NCI-H2081 (cell line): ENCODE measurements at regions not wholly inside any gene's neighbourhood (a gene's known extent, or its start where the extent isn't known, plus 50 kb on each side); places are given as distances from the start of the nearest gene placed in this dataset.

Experiments used
- DNase-seq, 2 experiments: peaks; one replicate each; lab custom pipeline; 2025; lab: John Stamatoyannopoulos, UW

DNA sequence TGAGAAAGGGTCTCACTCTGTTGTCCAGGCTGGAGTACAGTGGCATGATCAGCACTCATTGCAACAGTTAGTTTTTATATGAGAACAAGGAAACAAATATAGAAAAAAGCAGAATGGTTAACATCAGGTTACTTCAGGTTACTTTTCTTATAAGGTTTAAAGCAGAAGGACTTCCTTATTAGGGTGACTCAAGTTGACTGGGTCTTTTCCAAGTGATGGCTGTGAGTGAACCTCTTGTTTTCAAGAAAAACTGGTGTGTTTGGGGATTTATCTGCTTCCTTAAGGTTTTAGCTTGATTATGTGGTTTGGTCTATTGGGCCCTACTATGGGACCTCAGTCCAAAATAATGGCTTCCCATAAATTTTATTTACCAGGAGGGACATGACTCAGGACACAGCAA, 99.2 kb downstream of the ARRDC3 start:
- DNase-seq, result no peak

DNA sequence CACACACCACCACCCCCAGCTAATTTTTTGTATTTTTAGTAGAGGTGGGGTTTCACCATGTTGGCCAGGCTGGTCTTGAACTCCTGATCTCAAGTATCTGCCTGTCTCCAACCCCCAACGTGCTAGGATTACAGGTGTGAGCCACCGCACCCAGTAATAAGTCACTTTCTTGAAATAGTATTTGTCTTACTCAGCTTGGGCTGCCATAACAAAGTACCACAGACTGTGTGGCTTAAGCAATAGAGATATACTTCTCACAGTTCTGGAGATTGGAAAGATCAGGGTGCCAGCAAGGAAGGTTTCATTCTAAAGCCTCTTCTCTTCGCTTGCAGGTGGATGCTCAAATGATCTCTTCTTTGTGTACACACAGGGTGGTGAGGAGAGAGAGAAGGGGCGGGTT, 99.8 kb downstream of the ARRDC3 start:
- DNase-seq, result no peak

DNA sequence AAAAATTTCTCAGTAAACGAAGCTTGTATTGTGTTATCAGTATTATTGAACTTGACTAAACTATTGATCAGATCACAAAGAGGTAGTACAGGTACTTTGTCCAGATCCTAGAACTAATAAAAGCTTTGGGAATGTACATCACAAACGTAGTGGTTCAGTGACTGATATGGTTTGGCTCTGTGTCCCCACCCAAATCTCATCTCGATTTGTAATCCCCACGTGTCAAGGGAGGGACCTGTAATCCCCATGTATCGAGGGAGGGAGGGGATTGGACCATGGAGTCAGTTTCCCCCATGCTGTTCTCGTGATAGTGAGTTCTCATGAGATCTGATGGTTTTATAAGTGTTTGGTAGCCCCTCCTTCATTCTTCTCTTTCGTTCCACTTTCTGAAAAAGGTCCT, 100.9 kb downstream of the ARRDC3 start:
- DNase-seq, result no peak

DNA sequence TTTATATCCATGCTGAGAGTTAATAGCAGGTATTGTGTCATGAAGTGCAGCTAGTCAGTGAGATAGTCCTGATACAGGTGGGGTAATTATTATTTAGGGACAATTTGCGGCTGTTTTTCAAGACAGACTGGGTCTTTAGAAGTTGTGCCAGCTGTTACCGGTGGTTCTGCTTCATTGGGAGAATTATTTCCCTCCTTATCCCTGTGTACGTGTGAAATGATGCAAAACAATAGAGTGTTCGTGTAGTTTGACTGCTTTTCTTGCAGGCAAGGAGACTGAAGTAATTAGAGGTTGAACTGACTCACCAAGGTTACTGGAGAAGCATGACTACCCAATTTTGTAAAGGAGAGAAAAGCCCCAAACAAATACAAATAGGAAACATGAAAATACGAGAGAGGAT, 101.7 kb downstream of the ARRDC3 start:
- peak in 1 of 2 experiments; percentile 42 for DNase-seq

DNA sequence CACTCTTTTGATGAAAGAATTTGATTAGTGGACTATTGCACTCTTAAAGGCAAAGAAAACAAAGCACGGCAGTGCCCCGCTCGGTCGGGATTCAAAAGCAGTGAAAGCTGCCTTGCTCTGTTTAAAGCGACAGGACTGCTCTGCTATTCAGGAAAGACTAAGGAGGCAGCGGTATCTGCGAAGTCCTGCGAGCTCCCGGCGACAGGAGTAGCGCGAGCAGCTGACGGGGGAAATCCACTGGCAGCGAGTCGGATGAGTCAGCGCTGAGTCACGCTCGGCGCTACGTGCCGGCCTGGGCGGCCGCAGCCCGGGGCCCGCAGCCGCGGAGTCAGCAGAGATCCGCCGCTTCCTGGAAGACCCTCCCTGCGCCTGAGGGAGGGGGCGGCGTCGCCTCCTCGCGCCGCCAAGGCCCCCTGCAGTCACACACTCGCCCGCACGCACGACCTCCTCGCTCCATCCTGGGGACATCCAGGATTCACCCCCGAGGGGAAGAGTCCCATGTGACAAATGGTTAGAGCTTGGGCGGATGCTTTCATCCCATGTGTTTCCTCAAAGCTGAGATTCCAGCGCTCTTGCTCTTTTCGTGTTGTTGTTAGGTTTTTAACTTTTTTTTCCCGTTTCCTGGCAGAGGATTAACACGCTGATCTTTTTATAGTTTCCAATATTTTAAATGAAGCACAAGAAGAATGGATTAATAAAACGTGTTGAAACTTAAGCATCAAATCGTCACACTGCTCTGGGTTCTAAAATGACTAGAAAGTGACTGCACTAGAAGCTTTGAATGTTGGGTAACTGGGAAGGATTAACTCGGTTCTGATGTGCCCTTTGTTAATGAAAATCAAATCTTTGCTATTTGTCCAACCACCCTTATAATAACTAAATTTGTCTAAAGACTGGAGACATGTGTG, 102.5 kb downstream of the ARRDC3 start:
- peak; percentile 68 to 81 for DNase-seq

DNA sequence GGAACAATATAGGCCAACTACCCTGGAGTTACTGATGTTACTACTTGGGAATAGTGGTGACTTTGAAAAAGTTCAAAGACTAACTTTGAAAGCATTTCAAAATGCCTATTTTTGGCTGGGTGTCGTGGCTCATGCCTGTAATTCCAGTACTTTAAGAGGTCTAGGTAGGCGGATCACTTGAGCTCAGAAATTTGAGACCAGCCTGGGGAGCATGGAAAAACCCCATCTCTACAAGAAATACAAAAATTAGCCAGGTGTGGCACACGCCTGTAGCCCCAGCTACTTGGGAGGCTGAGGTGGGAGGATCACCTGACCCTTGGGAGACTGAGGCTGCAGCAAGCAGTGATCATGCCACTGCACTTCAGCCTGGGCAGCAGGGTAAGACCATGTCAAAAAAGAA, 105.3 kb downstream of the ARRDC3 start:
- DNase-seq, result no peak

DNA sequence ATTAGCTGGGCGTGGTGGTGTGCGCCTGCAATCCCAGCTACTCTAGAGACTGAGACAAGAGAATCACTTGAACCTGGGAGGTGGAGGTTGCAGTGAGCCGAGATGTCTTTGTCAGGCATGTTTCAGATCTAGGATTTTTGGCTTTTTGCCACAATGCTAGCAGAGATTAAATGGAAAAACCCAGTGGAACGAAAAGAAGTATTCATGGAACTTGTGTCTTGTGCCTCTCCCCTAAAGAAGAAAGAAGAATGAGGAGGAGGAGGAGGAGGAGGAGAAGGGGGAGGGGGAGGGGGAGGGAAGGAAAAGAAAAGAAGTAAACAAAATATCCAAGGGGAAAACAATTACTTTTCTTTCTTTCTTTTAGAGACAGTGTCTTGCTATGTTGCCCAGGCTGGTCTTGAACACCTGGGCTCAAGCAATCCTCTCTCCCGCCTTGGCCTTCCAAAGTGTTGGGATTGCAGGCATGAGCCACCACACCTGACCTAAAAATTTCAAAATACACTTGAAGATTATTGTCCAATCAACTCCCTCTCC, 106.0 kb downstream of the ARRDC3 start:
- no peak for DNase-seq

DNA sequence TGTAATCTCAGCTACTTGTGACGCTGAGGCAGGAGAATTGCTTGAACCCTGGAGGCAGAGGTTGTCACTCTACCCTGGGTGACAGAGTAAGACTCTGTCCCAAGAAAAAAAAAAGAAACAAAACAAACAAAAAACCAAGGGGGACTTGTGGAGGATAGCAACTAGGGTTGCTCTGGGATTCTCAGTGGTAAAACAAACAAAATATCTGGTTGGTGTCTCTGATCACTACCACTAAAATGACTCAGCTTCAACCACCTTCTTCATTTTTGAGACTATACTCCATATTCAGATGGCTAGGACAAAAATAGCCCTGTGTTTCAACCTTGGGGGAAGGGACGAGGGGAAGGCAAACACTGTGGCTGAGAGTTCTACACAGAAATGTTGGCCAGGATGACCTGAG, 110.3 kb downstream of the ARRDC3 start:
- DNase-seq, result no peak

DNA sequence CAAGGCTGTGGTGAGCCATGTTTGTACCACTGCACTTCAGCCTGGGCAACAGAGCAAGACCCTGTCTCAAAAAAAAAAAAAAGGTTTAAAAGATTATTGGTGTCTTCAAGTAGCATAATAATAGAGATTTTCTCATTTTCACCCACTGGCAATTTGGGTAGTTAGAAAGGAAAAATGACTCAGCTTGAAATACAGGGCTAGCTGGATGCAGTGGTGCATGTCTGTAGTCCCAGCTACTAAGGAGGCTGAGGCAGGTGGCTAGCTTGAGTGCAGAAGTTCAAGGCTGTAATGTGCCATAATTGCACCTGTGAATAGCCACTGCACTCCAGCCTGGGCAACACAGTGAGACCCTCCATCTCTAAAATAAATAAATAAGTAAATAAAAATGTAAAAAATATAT, 111.1 kb downstream of the ARRDC3 start:
- DNase-seq, result no peak

DNA sequence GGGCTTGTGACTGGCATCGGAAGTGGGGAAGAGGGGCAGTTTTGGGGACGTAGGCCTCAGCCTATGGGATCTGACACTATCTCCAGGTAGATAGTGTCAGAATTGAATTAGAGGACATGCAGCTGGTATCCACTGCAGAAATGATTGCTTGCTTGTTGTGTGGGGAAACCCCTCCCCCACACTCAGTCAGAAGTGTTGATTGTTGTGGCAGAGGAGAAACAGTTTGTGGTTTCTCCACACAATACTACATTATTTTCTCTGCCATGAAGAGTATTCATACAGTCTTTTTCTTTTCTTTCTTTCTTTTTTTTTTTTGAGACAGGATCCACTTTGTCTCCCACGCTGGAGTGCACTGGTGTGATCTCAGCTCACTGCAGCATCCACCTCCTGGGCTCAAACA, 113.9 kb downstream of the ARRDC3 start:
- DNase-seq, result no peak

DNA sequence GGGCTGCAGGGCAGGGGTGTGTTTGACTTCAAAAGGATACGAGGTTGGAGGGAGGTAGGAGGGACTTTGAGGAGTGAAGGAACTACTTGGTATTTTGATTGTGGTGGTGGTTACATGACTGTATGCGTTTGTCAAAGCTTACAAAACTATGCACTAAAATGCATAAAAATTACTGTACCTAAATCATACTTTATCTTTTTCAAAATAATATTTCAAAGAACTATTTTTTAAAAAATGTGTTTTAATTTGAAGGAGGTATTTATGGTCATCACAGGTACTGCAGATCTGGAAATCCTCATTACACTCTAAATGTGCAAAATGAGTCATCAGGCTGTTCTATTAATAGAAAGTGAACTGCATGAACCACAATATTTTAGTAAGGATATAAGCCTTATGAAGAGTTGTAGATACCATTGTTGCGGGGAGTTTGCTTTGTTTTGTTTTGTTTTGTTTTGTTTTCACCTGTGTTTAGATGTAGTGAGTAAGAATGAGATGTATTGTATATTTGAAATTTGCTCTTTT, 116.9 kb downstream of the ARRDC3 start:
- no peak for DNase-seq

DNA sequence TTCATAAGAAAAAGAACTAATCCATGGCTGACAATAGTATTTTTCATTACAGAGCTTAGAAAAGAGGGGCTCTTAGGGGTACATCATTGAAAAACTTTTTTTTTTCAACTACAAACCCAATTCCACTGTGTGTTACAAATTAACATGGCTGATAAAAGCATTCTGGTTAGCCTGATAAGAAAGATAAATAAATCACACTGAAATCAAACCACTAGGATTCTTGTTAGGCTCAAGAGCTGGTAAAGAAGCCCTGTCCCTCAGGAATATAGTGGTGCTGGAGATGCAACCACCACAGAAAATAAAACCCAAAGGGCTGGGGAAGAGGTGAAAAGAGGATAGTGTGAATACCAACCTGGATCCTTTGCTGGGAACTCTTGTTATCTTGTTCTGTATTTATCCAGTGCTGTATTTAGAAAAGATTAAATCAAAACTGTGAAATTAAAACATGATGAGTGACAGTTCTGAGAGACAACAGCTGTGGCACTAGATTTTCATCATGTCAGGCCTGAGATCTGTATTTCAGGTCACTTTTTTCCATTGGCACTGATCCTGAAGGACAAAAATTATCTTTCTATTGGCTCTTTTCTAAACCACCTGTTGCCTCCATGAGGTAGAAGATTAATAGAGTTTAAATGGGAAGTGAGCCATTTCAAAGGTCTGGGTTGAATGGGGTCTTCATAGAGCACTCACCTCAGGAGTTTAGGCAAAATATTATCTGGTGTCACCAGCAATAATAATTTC, 118.6 kb downstream of the ARRDC3 start:
- DNase-seq, result no peak

DNA sequence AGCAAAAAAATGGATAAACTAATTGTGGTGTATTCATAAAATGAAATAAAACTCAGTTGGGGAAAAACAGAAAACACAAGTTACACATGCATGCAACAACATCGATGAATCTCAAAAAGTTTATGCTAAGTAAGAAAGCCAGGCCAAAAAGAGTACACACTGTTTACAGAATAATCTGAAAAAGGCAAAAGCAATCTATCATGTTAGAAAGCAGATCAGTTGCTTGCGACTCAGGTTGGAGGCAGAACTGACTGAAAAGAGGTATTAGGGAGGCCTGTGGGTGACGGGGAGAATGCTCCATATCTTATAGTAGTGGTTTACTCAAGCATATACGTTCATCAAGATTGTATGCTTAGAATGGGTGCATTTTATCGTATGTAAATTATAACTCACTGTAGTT, 119.2 kb downstream of the ARRDC3 start:
- DNase-seq, result no peak

DNA sequence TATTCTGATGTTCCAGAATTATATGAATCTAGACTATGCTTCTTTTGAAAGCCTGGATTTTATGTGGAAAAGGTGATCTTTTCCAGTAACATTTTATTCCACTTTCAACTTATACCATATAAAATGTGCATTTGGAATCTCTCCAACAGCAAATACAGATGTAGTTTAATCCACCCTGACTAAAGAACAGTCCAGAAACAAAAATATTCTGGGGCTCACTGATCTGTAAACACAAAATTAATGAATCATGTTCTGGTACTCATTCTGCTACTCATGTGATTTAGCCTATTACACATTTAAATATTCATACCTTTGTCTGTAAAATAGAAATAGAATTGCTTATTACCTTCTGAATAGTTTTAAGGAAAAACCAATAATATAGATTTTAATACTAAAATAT, 125.8 kb downstream of the ARRDC3 start:
- no peak for DNase-seq

DNA sequence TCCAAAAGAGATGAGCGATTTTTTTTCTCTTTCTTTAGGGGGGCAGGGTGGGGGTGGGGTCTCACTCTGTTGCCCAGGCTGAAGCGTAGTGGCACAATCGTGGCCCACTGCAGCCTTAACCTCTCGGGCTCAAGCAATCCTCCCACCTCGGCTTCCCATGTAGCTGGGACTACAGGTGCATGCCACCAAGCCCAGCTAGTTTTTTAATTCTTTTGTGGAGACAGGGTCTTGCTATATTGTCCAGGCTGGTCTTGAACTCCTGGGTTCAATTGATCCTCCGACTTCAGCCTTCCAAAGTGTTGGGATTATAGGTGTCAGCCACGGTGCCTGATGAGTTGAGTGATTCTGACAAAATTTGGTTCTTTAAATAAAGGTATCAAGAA, 127.0 kb downstream of the ARRDC3 start:
- DNase-seq, result no peak

DNA sequence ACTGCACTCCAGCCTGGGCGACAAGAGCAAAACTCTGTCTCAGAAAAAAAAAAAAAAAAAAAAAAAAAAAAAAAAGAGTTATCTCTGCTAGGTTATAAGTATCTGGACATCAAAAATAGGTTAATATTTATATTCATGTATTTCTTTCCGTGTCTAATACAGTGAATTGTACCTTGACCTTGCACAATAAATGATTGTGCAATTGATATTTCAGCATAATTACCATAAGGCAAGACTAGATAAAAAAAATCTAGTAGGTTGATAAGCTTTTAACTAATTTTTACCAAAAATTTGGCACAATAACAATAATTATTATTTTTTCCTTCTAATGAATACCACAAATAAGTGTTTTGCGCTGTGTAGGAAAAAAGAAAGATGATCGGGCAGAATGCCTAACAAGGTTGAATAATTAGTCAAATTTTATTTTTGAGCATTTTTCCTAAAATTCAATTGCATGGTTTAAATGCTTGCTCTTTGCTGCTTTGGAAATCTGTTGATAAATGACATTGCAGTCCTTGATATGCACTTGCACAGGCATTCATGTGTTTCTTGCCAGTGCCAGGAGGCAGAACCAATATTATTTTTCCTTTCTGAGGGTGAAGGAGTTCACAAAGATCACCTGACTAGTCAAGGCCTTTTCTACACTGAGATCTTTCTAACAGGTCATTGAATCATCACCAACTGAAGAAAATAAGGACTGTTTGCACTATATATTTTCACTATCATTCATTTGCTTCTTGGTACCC, 127.5 kb downstream of the ARRDC3 start:
- no peak for DNase-seq

DNA sequence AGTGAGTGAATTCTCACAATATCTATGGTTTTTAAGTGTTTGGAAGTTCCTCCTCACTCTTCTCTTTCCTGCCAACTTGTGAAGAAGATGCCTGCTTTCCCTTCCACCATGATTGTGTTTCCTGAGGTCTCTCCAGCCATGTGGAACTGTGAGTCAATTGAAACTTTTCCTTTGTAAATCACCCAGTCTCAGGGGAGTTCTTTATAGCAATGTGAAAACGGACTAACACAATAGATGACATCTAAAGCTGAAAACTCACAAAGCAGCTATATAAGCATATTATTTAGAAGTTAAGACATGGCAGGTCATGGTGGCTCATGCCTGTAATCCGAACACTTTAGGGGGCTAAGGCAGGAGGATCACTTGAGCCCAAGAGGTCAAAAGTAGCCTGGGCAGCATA, 130.2 kb downstream of the ARRDC3 start:
- DNase-seq, result no peak

DNA sequence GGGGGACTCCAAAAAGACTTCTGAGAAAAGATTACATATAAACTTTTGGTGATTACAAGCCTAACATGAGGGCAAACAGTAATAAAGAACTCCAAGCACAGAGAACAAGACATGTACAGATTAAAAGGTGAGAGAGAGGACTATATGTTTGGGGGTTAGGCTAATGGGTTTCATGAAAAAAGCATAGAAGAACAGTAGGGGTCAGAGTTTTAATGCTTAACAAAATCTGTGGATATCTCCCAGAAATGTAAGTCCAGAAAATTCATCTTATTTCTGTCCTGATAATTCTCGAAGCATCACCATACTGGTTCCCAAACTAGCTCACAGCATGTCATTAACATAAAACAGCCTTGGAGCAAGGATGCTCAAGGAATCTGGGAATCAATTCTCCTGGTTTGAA, 137.2 kb downstream of the ARRDC3 start:
- DNase-seq, result no peak

DNA sequence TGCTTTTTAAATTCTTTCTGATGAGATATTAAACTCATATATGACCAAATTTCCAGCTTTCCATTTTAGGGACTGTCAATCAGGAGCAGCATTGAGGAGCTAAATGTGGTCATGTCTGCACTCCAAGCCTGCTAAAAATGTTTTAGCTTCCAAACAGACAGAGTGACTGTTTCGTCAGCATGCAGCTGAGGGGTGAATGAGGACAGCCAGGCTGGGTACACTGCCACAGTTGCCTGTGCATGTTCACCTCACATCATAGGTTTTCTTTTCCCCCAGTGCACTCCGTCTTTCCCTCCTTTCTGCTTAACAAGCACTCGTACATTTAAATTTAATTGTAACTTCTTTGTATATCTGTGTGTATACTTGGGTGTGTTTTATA, 138.1 kb downstream of the ARRDC3 start:
- DNase-seq, result no peak

DNA sequence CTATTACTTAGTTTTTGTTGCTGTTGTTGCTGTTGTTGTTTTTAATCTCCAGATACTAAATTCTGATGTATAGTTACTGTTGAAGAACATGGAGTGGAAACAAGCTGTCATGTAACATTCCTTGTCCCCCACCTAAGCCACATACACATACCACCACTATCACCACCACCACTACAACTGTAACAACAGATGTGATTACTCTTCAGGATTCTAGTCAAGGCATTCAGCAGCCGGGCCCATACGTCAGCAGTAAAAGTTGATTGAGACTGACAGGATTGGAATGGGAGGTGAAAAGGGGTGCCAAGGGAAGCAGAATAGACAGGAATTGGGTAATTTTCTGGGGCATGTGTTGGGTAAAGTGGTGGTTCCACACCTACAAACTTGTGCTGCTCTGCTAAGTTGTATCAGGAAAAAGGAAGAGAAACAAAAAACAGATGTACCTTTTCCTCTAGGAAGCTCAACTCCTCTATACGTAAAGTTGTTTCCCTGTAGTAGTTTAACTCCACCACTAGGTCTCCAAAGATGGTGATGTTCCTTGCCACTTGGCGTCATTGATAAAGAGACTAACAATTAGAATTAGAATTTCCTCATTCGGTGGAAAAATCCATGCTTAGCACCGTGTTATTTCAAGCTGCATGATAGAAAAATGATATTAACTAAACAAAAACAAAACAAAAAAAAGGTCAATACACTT, 138.6 kb downstream of the ARRDC3 start:
- DNase-seq, result no peak

DNA sequence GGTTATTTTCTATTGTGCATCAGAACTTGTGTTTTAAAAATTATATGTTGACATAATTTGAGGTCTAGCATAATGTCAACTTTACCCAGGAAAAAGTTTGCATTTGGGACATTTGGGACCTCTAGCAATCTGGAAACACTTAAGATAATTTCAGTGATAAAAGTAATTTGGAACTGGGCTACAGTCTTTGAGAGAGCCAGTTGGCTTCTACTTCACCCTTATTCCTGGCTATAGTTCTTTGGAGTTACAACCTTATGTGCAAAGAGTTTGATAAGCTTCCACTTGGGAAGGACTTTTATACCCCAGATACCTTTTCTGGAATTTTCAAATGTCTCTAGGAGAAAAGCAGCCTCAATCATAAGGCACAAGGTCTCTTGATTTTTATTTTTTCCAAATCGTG, 139.3 kb downstream of the ARRDC3 start:
- DNase-seq, result no peak

DNA sequence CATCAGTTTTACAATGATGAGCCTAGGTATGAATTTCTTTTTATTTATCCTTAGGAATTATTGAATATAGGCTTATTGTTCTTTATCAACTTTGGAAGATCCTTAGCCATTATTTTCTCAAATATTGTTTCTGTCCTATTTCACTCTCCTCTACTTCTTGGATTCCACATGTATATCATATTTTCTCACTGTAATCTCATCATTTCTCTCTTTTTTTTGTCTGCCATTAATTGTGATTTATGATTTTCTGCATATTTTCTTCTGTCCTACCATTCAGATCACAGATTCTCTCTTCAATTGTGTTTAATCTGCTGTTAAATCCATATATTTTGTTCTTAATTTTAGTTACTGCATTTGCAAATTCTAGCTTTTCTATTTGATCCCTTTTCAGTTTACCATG, 139.8 kb downstream of the ARRDC3 start:
- DNase-seq, result no peak
